H1 (cell line): ENCODE measurements at regions not wholly inside any gene's neighbourhood (a gene's known extent, or its start where the extent isn't known, plus 50 kb on each side); places are given as distances from the start of the nearest gene placed in this dataset.

Experiments
- CTCF ChIA-PET: fragments of 300-600 bp; sonication (Branson Sonifier 250); formaldehyde crosslinking; loops from one replicate; lab custom pipeline; 2021; ENCODE audit not compliant: partially characterized antibody; lab: Charles Lee
- POLR2A ChIA-PET: fragments of 300-600 bp; sonication (Branson Sonifier 250); formaldehyde crosslinking; loops from one replicate; lab custom pipeline; 2021; ENCODE audit warnings: inconsistent platforms; ENCODE audit not compliant: partially characterized antibody; lab: Charles Lee
- DNase-seq, 2 experiments: peaks; one replicate each; pipeline versions ENCODE4 v3.0.0 to v3.0.0-alpha.2; 2010 to 2022; ENCODE audit warnings: low spot score in 2 of 2, low read depth in 1 of 2, mixed read lengths in 1 of 2
- FAIRE-seq: peaks from 2 replicates; lab custom pipeline; 2011; peaks lifted over from hg19 to GRCh38; lab: Jason Lieb, UNC
- H2AFZ ChIP-seq: 2 replicates; pipeline ENCODE4 v1.8.1; 2012; ENCODE audit warnings: low read length, inconsistent platforms
- H2AK5ac ChIP-seq: 2 replicates; pipeline ENCODE4 v1.6.1; 2013; ENCODE audit warnings: low read depth, low read length
- H2BK120ac ChIP-seq: replicated peaks from 2 replicates; pipeline ENCODE3; 2013; ENCODE audit warnings: low read depth, low read length, inconsistent platforms
- H2BK12ac ChIP-seq: 2 replicates; pipeline ENCODE4 v1.6.1; 2013; ENCODE audit warnings: low read depth, low read length
- H2BK15ac ChIP-seq: 2 replicates; pipeline ENCODE4 v1.6.1; 2013; ENCODE audit warnings: low read length
- H2BK20ac ChIP-seq: 2 replicates; pipeline ENCODE4 v1.6.1; 2013; ENCODE audit warnings: low read length
- H2BK5ac ChIP-seq: 2 replicates; pipeline ENCODE4 v1.6.1; 2013; ENCODE audit warnings: low read depth, low read length
- H3K14ac ChIP-seq: 2 replicates; pipeline ENCODE4 v1.6.1; 2013; ENCODE audit warnings: inconsistent platforms; ENCODE audit not compliant: insufficient read length
- H3K18ac ChIP-seq: 2 replicates; pipeline ENCODE4 v1.6.1; 2013; ENCODE audit warnings: low read length; ENCODE audit errors: extremely low read depth
- H3K23ac ChIP-seq: 2 replicates; pipeline ENCODE4 v1.6.1; 2013; ENCODE audit warnings: inconsistent platforms; ENCODE audit not compliant: insufficient read length
- H3K23me2 ChIP-seq: 2 replicates; pipeline ENCODE4 v1.6.1; 2013; ENCODE audit warnings: low read depth, low read length
- H3K27ac ChIP-seq: 2 replicates; pipeline ENCODE4 v1.6.1; 2011; ENCODE audit warnings: low read depth, low read length, inconsistent platforms
- H3K27me3 ChIP-seq, 4 experiments: replicated peaks in 1 of 4; 1 replicate in 1 of 4; 2 replicates in 3 of 4; pipeline versions ENCODE4 v1.6.1 to v1.8.1; 2011 to 2013; ENCODE audit warnings: low read length in 3 of 4, mild to moderate bottlenecking in 3 of 4, inconsistent platforms in 2 of 4, mixed read lengths in 2 of 4, moderate library complexity in 1 of 4; ENCODE audit not compliant: control insufficient read depth in 3 of 4, insufficient read depth in 3 of 4; ENCODE audit errors: extremely low read depth in 1 of 4
- H3K36me3 ChIP-seq, 4 experiments: 2 replicates each; pipeline versions ENCODE4 v1.6.1 to v1.8.1; 2011 to 2013; ENCODE audit warnings: mild to moderate bottlenecking in 4 of 4, low read length in 3 of 4, moderate library complexity in 2 of 4, control low read depth in 1 of 4, inconsistent platforms in 1 of 4; ENCODE audit not compliant: insufficient read depth in 4 of 4, control insufficient read depth in 2 of 4
- H3K4ac ChIP-seq: replicated peaks from 2 replicates; pipeline ENCODE3; 2013; ENCODE audit warnings: low read length, low read depth, mixed read lengths, inconsistent platforms; ENCODE audit not compliant: insufficient read length
- H3K4me1 ChIP-seq, 4 experiments: replicated peaks in 1 of 4; 1 replicate in 1 of 4; 2 replicates in 3 of 4; pipeline versions ENCODE4 v1.6.1 to v1.8.1; 2011 to 2013; ENCODE audit warnings: low read length in 3 of 4, inconsistent platforms in 2 of 4, mixed read lengths in 1 of 4; ENCODE audit not compliant: insufficient read depth in 4 of 4, control insufficient read depth in 3 of 4
- H3K4me2 ChIP-seq, 2 experiments: 2 replicates each; pipeline versions ENCODE4 v1.6.1 to v1.8.1; 2011 to 2013; ENCODE audit warnings: low read depth in 2 of 2, low read length in 2 of 2, control low read depth in 1 of 2, inconsistent platforms in 1 of 2, mild to moderate bottlenecking in 1 of 2; ENCODE audit not compliant: insufficient read depth in 1 of 2
- H3K4me3 ChIP-seq, 4 experiments: fragments of 200-600, 300-600 bp in 1 of 4; sonication (generic), shearing (Covaris generic), sonication (Bioruptor Twin) in 1 of 4; 2 replicates each; pipeline versions ENCODE4 v1.5.1 to v1.8.1; 2011 to 2016; ENCODE audit warnings: low read length in 4 of 4, low read depth in 3 of 4, control low read depth in 2 of 4, inconsistent platforms in 2 of 4, mild to moderate bottlenecking in 2 of 4, mixed read lengths in 1 of 4, moderate library complexity in 1 of 4; ENCODE audit not compliant: insufficient read depth in 2 of 4; ENCODE audit errors: extremely low read depth in 1 of 4
- H3K56ac ChIP-seq: replicated peaks from 2 replicates; pipeline ENCODE3; 2013; ENCODE audit warnings: low read depth, mild to moderate bottlenecking, mixed read lengths, low read length, inconsistent platforms; ENCODE audit not compliant: insufficient read length
- H3K79me1 ChIP-seq: 2 replicates; pipeline ENCODE4 v1.6.1; 2013; ENCODE audit warnings: low read depth, low read length, control low read depth
- H3K79me2 ChIP-seq, 2 experiments: 2 replicates each; pipeline versions ENCODE4 v1.6.1 to v1.8.1; 2012 to 2013; ENCODE audit warnings: low read length in 2 of 2, mild to moderate bottlenecking in 2 of 2, inconsistent platforms in 1 of 2; ENCODE audit not compliant: insufficient read depth in 2 of 2, control insufficient read depth in 1 of 2
- H3K9ac ChIP-seq, 4 experiments: replicated peaks in 1 of 4; 1 replicate in 1 of 4; 2 replicates in 3 of 4; pipeline versions ENCODE4 v1.6.1 to v1.8.1; 2011 to 2013; ENCODE audit warnings: low read depth in 3 of 4, low read length in 3 of 4, control low read depth in 2 of 4, mild to moderate bottlenecking in 2 of 4, moderate library complexity in 2 of 4, inconsistent platforms in 1 of 4; ENCODE audit errors: extremely low read depth in 1 of 4
- H3K9me3 ChIP-seq, 2 experiments: 2 replicates each; pipeline versions ENCODE4 v1.6.1 to v1.8.1; 2012 to 2013; ENCODE audit warnings: mild to moderate bottlenecking in 2 of 2, moderate library complexity in 2 of 2, control low read depth in 1 of 2, inconsistent platforms in 1 of 2, low read depth in 1 of 2, low read length in 1 of 2, mixed read lengths in 1 of 2; ENCODE audit not compliant: insufficient read depth in 2 of 2
- H4K20me1 ChIP-seq, 2 experiments: replicated peaks in 1 of 2; 2 replicates each; pipeline versions ENCODE3 to v1.8.1; 2011 to 2013; ENCODE audit warnings: inconsistent platforms in 2 of 2, low read length in 2 of 2, mild to moderate bottlenecking in 1 of 2; ENCODE audit not compliant: insufficient read depth in 2 of 2, control insufficient read depth in 1 of 2
- H4K5ac ChIP-seq: 2 replicates; pipeline ENCODE4 v1.6.1; 2013; ENCODE audit warnings: low read length, low read depth, mixed read lengths, inconsistent platforms; ENCODE audit not compliant: insufficient read length
- H4K8ac ChIP-seq: 2 replicates; pipeline ENCODE4 v1.8.0; 2013; ENCODE audit warnings: mild to moderate bottlenecking, moderate library complexity, low read length, inconsistent platforms; ENCODE audit not compliant: insufficient read depth; ENCODE audit errors: extremely low read depth
- H4K91ac ChIP-seq: replicated peaks from 2 replicates; pipeline ENCODE3; 2013; ENCODE audit warnings: low read length, mixed read lengths, inconsistent platforms; ENCODE audit not compliant: insufficient read length
- ATF3 ChIP-seq: IDR thresholded peaks from 2 replicates; pipeline ENCODE4 v1.6.1; 2011; ENCODE audit warnings: low read depth, mild to moderate bottlenecking, low read length; ENCODE audit not compliant: insufficient read depth
- BACH1 ChIP-seq: IDR thresholded peaks from 2 replicates; pipeline ENCODE4 v1.6.1; 2012; ENCODE audit warnings: low read length, improper control_type of control experiment
- GABPA ChIP-seq: IDR thresholded peaks from 2 replicates; pipeline ENCODE4 v1.6.1; 2011; ENCODE audit warnings: mild to moderate bottlenecking, low read length, moderate library complexity, borderline replicate concordance; ENCODE audit not compliant: insufficient read depth
- NANOG ChIP-seq: IDR thresholded peaks from 2 replicates; pipeline ENCODE4 v1.6.1; 2011; ENCODE audit warnings: low read length, low read depth, mild to moderate bottlenecking, inconsistent platforms; ENCODE audit not compliant: insufficient read depth, poor library complexity, severe bottlenecking
- TCF12 ChIP-seq: IDR thresholded peaks from 2 replicates; pipeline ENCODE4 v1.6.1; 2011; ENCODE audit warnings: low read depth, mild to moderate bottlenecking, low read length
- WGBS, 2 experiments: shearing (Covaris generic) in 1 of 2; methylation state at CpG; one replicate each; pipeline versions ENCODE4 v1.1.6 to v1.1.7; 2013 to 2015; ENCODE audit warnings: low lambda C conversion rate in 2 of 2, mixed read lengths in 2 of 2, inconsistent platforms in 1 of 2, low coverage in 1 of 2, missing lambda C conversion rate in 1 of 2; ENCODE audit not compliant: insufficient replicate concordance in 2 of 2, insufficient coverage in 1 of 2, insufficient read length in 1 of 2; ENCODE audit errors: extremely low coverage in 1 of 2, missing lambda C conversion rate in 1 of 2; 5-methylcytosine and 5-hydroxymethylcytosine counted together

- H4K8ac ChIP-seq: no peak overlapping the region
- H4K5ac ChIP-seq: no peak overlapping the region
- H2BK20ac ChIP-seq: no peak overlapping the region
- no peak overlapping the region for H3K9ac ChIP-seq
- H2BK15ac ChIP-seq: no peak overlapping the region
- no peak overlapping the region for H3K18ac ChIP-seq
- TF ChIP-seq TCF12: no peak
- no peak for TF ChIP-seq ATF3
- no peak for TF ChIP-seq NANOG
- TF ChIP-seq GABPA: no peak
- TF ChIP-seq BACH1: no peak
- no peak overlapping the region for H3K4me2 ChIP-seq
- H3K14ac ChIP-seq: no peak overlapping the region
- no peak overlapping the region for H2BK5ac ChIP-seq
- no peaks in the 10 kb centered on the region for H3K4me1 ChIP-seq
- H3K27ac ChIP-seq: no peak overlapping the region
- no peak overlapping the region for H2AK5ac ChIP-seq
- H3K36me3 ChIP-seq: no peaks in the 10 kb centered on the region
- H4K20me1 ChIP-seq: no peaks in the 10 kb centered on the region
- H2BK12ac ChIP-seq: no peak overlapping the region
- ChIA-PET POLR2A (no interaction called here), CTCF (interaction anchor here (0.5 to 4.1 kb wide), 25 partner anchors 8 to 320 kb away, joined by 3 to 45 read pairs (median 5); no protein-coding TSS in a partner anchor)
- 88% methylated on average over 7 of the region's 7 CpGs; no CpG with 5 or more reads in 1 of the 2 experiments for WGBS, 2 experiments
- no peak overlapping the region for H3K4ac ChIP-seq
- H2BK120ac ChIP-seq: no peak overlapping the region
- no peak for FAIRE-seq
- no peaks in the 10 kb centered on the region for H3K23me2 ChIP-seq
- no peak overlapping the region for H2AFZ ChIP-seq
- no peaks in the 10 kb centered on the region for H3K27me3 ChIP-seq
- H3K56ac ChIP-seq: no peak overlapping the region
- no peaks in the 10 kb centered on the region for H3K79me2 ChIP-seq
- H3K4me3 ChIP-seq: no peak overlapping the region
- H3K23ac ChIP-seq: no peak overlapping the region
- DNase-seq: no peak
- no peaks in the 10 kb centered on the region for H3K9me3 ChIP-seq
- no peaks in the 10 kb centered on the region for H3K79me1 ChIP-seq
- no peak overlapping the region for H4K91ac ChIP-seq
Measured at GRCh38 chr7:36019980-36020379, 133.1 kb upstream of the EEPD1 start.
